Heart right ventricle (tissue), 16 donors: ENCODE measurements at regions not wholly inside any gene's neighbourhood (a gene's known extent, or its start where the extent isn't known, plus 50 kb on each side); places are given as distances from the start of the nearest gene placed in this dataset.

Source experiments
- ATAC-seq, 8 donors: fragments of 200-7000 bp; cut with Tn5 transposase; one replicate each; pipeline ENCODE4 v1.9.1; 2020; ENCODE audit warnings: mild to moderate bottlenecking in 8 of 8, moderate library complexity in 8 of 8, moderate number of reproducible peaks in 1 of 8
- DNase-seq, 2 donors: peaks; one replicate each; pipeline ENCODE4 v3.0.0-alpha.2; 2020
- H3K27ac ChIP-seq, 10 donors: fragments of 200-600 bp; sonication (generic) in 2 of 10; one replicate each; pipeline versions ENCODE4 v1.5.0 to v1.8.0; 2020 to 2022; ENCODE audit warnings: mild to moderate bottlenecking in 3 of 10
- H3K27me3 ChIP-seq, 7 donors: fragments of 200-600 bp; one replicate each; pipeline ENCODE4 v1.8.0; 2021 to 2022; ENCODE audit warnings: mild to moderate bottlenecking in 2 of 7
- H3K36me3 ChIP-seq, 9 donors: fragments of 200-600 bp; sonication (generic) in 1 of 9; one replicate each; pipeline versions ENCODE4 v1.5.0 to v1.8.0; 2020 to 2022; ENCODE audit warnings: mild to moderate bottlenecking in 2 of 9
- H3K4me1 ChIP-seq, 9 donors: fragments of 200-600 bp; sonication (generic) in 1 of 9; one replicate each; pipeline versions ENCODE4 v1.5.0 to v1.8.0; 2020 to 2022; ENCODE audit warnings: mild to moderate bottlenecking in 4 of 9
- H3K4me3 ChIP-seq, 10 donors: fragments of 200-600 bp; sonication (generic) in 2 of 10; one replicate each; pipeline versions ENCODE4 v1.5.0 to v1.8.0; 2020 to 2022; ENCODE audit warnings: mild to moderate bottlenecking in 7 of 10, moderate library complexity in 2 of 10
- H3K9me3 ChIP-seq, 11 donors: fragments of 200-600 bp in 10 of 11; sonication (generic) in 2 of 11; one replicate each; pipeline versions ENCODE4 v1.5.0 to v1.8.0; 2013 to 2022; ENCODE audit warnings: mild to moderate bottlenecking in 2 of 11, control low read depth in 1 of 11, moderate library complexity in 1 of 11
- WGBS, 2 donors: extraction: QIAGEN DNeasy Blood & Tissue Kit; methylation state at CpG; one replicate each; pipeline ENCODE4 v1.1.7; 2013; ENCODE audit warnings: inconsistent platforms in 1 of 2; 5-methylcytosine and 5-hydroxymethylcytosine counted together
- intact Hi-C, 10 donors: fragments of 100-400 bp; cut with DNase I; formaldehyde crosslinking; loops; one replicate each; pipeline versions ENCODE4 v1.11.1 to v1.14.2; 2022
- TF ChIP-seq, protein P1 (sequence below), 9 donors: fragments of 200-600 bp; sonication (generic) in 2 of 9; IDR thresholded peaks; one replicate each; pipeline versions ENCODE4 v1.5.0 to v1.8.0; 2021 to 2022; ENCODE audit warnings: antibody characterized with exemption in 9 of 9, mild to moderate bottlenecking in 5 of 9, moderate library complexity in 1 of 9
- donor health status: Arrhythmogenic right ventricular cardiomyopathy.
- donor health status: ischemic (EF 13 %, LVEDD 7.1; RV severe dilation, severe dysfunction).
- donor health status: healthy with polysubstance abuse.
- donor health status: DM: no; HTN: yes; CAD: no.
- donor health status: DM: no; HTN: no; CAD: no.
- donor health status: ischemic (EF 25% LVEDD 6.9; RV normal size, moderate dysfunction).
- donor health status: ischemic (EF 25% LVEDD 5.7; RV mildly dilated, moderate dysfunction).
- donor health status: healthy.
- donor health status: DM: yes; HTN: yes; CAD: no.
- donor health status: Ischemic cardiomyopathy.
- donor health status: ischemic (EF 35%, LVEDD 5.7; RV mildly dilated, moderate dysfunction).
- donor health status: nonischemic (EF 11% LVEDD 7.7; RV severe dilation, severe dysfunction).
- donor health status: DM: yes; HTN: yes; CAD: no.
- donor health status: PGD.
- donor health status: ischemic (EF 29% LVEDD 5.4; RV normal size, mild dysfunction).
- donor health status: nonischemic (EF 23%, LVEDD 6.1; RV moderate dilation, normal function).

DNA sequence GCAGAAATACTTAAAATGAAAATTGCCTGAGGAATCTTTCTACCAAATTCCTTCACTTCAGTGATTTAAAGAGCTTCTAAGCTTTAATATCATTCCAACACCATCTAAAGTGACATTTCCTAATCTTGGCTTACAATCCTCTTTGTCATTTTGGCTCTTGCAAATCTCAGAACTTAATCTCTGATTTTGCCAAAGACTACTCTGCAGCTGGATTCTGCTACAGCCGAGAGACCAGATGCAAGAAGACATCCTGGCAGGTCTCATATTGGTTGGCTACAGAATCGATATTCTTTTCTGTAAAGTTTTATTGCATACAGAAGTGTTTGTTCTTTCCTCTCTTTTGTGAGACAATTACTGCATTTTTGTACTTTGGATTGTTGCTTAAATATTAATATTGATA is 716.5 kb upstream of the LRATD1 start:
- DNase-seq: no peak
- no peaks in the 10 kb centered on the region for H3K36me3 ChIP-seq
- H3K27ac ChIP-seq: no peak overlapping the region
- no peak for ATAC-seq
- H3K4me3 ChIP-seq: no peak overlapping the region
- TF ChIP-seq, protein P1, sequence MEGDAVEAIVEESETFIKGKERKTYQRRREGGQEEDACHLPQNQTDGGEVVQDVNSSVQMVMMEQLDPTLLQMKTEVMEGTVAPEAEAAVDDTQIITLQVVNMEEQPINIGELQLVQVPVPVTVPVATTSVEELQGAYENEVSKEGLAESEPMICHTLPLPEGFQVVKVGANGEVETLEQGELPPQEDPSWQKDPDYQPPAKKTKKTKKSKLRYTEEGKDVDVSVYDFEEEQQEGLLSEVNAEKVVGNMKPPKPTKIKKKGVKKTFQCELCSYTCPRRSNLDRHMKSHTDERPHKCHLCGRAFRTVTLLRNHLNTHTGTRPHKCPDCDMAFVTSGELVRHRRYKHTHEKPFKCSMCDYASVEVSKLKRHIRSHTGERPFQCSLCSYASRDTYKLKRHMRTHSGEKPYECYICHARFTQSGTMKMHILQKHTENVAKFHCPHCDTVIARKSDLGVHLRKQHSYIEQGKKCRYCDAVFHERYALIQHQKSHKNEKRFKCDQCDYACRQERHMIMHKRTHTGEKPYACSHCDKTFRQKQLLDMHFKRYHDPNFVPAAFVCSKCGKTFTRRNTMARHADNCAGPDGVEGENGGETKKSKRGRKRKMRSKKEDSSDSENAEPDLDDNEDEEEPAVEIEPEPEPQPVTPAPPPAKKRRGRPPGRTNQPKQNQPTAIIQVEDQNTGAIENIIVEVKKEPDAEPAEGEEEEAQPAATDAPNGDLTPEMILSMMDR (IDR thresholded peaks at IDR 0.05): no peak
- no peaks in the 10 kb centered on the region for H3K27me3 ChIP-seq
- intact Hi-C loops: no loop called here
- 67 to 83% methylated on average over 2 of the region's 2 CpGs for WGBS, 2 donors
- H3K4me1 ChIP-seq: no peaks in the 10 kb centered on the region
- H3K9me3 ChIP-seq: peaks cover 0 to 4% (median 0%) of the 10 kb centered on the region in 11 donors

DNA sequence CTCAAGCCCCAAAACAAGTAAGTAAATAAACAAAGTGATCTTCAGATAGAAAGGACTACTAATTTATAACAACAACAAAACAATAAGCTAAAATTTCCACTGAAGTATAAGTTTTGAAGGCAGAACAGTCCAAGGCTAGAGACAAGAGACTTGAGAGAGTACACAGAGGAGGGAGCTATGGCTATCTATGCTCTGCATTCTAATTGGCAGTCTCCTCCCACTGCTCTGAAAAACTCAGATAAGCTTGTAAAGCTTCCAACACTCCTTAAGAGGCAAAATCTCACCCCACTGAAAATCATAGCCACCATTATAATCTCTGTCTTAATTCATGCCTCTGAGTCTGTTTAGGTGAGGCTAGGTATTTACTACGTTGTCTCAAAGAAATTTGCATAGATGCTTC is 714.6 kb upstream of the LRATD1 start:
- WGBS, 2 donors: 63 to 64% methylated on average over 1 of the region's 1 CpG
- H3K27ac ChIP-seq: no peak overlapping the region
- H3K27me3 ChIP-seq: no peaks in the 10 kb centered on the region
- H3K9me3 ChIP-seq: peaks cover 0 to 17% (median 4%) of the 10 kb centered on the region in 11 donors
- DNase-seq (no peak), ATAC-seq (no peak)
- TF ChIP-seq, protein P1 (IDR thresholded peaks at IDR 0.05): no peak
- H3K36me3 ChIP-seq: no peaks in the 10 kb centered on the region
- no peaks in the 10 kb centered on the region for H3K4me1 ChIP-seq
- H3K4me3 ChIP-seq: no peak overlapping the region
- intact Hi-C loops: no loop called here

DNA sequence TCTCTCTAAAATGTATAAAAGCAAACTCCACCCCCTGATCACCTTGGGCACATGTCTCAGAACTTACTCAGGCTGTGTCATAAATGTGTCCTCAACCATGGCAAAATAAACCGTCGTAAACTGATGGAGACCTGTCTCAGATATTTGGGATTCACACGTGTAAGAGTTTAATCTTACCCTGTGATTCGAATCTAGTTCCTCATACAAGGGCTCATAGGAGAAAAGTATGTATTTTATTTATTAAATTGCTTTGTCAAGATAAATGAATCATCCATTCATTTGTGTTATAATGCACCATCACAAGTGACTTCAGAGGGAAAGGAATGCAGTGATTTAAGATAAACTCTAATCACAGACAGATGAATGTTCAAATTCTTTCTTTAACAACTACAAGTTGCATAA is 712.5 kb upstream of the LRATD1 start:
- DNase-seq (no peak), ATAC-seq (no peak)
- H3K4me3 ChIP-seq: no peak overlapping the region
- no peaks in the 10 kb centered on the region for H3K27me3 ChIP-seq
- WGBS, 2 donors: 71 to 79% methylated on average over 4 of the region's 4 CpGs
- no peaks in the 10 kb centered on the region for H3K4me1 ChIP-seq
- H3K36me3 ChIP-seq: no peaks in the 10 kb centered on the region
- TF ChIP-seq, protein P1 (IDR thresholded peaks at IDR 0.05): no peak
- no peak overlapping the region for H3K27ac ChIP-seq
- H3K9me3 ChIP-seq: peaks cover 0 to 23% (median 4%) of the 10 kb centered on the region in 11 donors
- intact Hi-C loops: no loop called here

DNA sequence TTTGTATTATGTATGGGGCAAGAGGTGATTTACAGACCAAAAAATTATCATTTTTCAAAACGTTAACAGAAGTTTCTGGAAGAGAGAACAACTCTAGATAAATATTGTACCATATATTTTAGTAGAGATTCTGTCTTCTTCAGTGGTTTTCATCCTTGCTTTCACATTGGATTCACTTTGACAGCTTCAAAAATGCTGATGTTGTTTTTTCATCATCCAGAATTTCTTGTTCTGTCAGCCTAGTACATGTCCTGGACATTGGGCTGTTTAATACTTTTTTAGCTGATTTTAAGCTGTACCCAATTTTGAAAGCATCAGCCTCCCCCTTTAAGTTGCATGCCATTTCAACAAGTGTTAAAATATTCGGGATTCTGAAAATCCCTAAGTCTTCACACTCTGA is 711.3 kb upstream of the LRATD1 start:
- peaks cover 0 to 23% (median 4%) of the 10 kb centered on the region in 11 donors for H3K9me3 ChIP-seq
- no peak for ATAC-seq

More for the DNA sequence above, 711.3 kb upstream of the LRATD1 start:
- H3K4me3 ChIP-seq: no peak overlapping the region
- H3K36me3 ChIP-seq: no peaks in the 10 kb centered on the region
- no peaks in the 10 kb centered on the region for H3K4me1 ChIP-seq
- H3K27ac ChIP-seq: no peak overlapping the region
- 58 to 65% methylated on average over 2 of the region's 2 CpGs for WGBS, 2 donors
- DNase-seq: no peak
- no peaks in the 10 kb centered on the region for H3K27me3 ChIP-seq
- TF ChIP-seq, protein P1 (IDR thresholded peaks at IDR 0.05): no peak
- intact Hi-C loops: no loop called here
